ENCODE measurements at regions not wholly inside any gene's neighbourhood (a gene's known extent, or its start where the extent isn't known, plus 50 kb on each side); places are given as distances from the start of the nearest gene placed in this dataset.

DNA sequence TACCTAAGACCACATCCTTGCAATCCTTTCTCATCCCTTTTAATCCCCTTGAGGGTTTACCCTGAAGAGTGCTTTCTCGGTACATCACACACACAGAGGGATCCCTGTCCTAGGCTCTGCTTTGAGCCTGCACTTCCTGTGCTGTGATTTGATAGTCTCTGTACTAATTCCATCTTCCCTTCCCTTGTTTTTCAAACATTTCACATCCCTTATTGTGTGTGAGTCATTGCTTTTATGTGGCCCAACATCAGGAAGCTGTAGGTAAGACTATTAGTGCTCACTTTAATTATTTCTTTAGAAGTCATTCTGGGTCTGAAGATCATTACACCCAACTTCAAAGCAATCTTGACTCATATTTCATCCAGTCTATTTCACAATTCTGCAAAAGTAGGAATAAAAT is 57.2 kb upstream of the ANKEF1 start:
- TF ChIP-seq, protein P1, sequence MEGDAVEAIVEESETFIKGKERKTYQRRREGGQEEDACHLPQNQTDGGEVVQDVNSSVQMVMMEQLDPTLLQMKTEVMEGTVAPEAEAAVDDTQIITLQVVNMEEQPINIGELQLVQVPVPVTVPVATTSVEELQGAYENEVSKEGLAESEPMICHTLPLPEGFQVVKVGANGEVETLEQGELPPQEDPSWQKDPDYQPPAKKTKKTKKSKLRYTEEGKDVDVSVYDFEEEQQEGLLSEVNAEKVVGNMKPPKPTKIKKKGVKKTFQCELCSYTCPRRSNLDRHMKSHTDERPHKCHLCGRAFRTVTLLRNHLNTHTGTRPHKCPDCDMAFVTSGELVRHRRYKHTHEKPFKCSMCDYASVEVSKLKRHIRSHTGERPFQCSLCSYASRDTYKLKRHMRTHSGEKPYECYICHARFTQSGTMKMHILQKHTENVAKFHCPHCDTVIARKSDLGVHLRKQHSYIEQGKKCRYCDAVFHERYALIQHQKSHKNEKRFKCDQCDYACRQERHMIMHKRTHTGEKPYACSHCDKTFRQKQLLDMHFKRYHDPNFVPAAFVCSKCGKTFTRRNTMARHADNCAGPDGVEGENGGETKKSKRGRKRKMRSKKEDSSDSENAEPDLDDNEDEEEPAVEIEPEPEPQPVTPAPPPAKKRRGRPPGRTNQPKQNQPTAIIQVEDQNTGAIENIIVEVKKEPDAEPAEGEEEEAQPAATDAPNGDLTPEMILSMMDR (IDR thresholded peaks at IDR 0.05; ENCODE audit: low read depth, low read length, missing input control) = no peak
- TF ChIP-seq, protein P2, sequence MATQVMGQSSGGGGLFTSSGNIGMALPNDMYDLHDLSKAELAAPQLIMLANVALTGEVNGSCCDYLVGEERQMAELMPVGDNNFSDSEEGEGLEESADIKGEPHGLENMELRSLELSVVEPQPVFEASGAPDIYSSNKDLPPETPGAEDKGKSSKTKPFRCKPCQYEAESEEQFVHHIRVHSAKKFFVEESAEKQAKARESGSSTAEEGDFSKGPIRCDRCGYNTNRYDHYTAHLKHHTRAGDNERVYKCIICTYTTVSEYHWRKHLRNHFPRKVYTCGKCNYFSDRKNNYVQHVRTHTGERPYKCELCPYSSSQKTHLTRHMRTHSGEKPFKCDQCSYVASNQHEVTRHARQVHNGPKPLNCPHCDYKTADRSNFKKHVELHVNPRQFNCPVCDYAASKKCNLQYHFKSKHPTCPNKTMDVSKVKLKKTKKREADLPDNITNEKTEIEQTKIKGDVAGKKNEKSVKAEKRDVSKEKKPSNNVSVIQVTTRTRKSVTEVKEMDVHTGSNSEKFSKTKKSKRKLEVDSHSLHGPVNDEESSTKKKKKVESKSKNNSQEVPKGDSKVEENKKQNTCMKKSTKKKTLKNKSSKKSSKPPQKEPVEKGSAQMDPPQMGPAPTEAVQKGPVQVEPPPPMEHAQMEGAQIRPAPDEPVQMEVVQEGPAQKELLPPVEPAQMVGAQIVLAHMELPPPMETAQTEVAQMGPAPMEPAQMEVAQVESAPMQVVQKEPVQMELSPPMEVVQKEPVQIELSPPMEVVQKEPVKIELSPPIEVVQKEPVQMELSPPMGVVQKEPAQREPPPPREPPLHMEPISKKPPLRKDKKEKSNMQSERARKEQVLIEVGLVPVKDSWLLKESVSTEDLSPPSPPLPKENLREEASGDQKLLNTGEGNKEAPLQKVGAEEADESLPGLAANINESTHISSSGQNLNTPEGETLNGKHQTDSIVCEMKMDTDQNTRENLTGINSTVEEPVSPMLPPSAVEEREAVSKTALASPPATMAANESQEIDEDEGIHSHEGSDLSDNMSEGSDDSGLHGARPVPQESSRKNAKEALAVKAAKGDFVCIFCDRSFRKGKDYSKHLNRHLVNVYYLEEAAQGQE (IDR thresholded peaks at IDR 0.05) = no peak
- TF ChIP-seq, protein P3, sequence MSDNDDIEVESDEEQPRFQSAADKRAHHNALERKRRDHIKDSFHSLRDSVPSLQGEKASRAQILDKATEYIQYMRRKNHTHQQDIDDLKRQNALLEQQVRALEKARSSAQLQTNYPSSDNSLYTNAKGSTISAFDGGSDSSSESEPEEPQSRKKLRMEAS (IDR thresholded peaks at IDR 0.05) = no peak
- TF ChIP-seq TAF1 (conservative IDR thresholded peaks at IDR 0.05) = no peak
- no peak for TF ChIP-seq JUND (IDR thresholded peaks at IDR 0.05)
- TF ChIP-seq HNF4A (conservative IDR thresholded peaks at IDR 0.05) = no peak
- no peak for TF ChIP-seq SP1 (IDR thresholded peaks at IDR 0.05)
- no peak for TF ChIP-seq FOXA2 (IDR thresholded peaks at IDR 0.05)
- TF ChIP-seq, protein P4, sequence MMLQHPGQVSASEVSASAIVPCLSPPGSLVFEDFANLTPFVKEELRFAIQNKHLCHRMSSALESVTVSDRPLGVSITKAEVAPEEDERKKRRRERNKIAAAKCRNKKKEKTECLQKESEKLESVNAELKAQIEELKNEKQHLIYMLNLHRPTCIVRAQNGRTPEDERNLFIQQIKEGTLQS (IDR thresholded peaks at IDR 0.05) = no peak
- TF ChIP-seq GABPA (IDR thresholded peaks at IDR 0.05 in 1 of 2, conservative IDR thresholded peaks at IDR 0.05 in 1 of 2) = no peak

Measured in liver (tissue), 3 donors.